ENCODE measurements at regions not wholly inside any gene's neighbourhood (a gene's known extent, or its start where the extent isn't known, plus 50 kb on each side); places are given as distances from the start of the nearest gene placed in this dataset.

- TF ChIP-seq ZNF274 (IDR thresholded peaks at IDR 0.05; ENCODE audit: low read length) (no peak), ZNF274 (tag by site-specific recombination; IDR thresholded peaks at IDR 0.05; ENCODE audit: borderline replicate concordance) (no peak), YY1 (tag by site-specific recombination; IDR thresholded peaks at IDR 0.05) (no peak), KLF7 (tag by site-specific recombination; IDR thresholded peaks at IDR 0.05; ENCODE audit: borderline replicate concordance) (no peak), ZNF184 (tag by site-specific recombination; IDR thresholded peaks at IDR 0.05) (no peak), YY2 (tag by site-specific recombination; IDR thresholded peaks at IDR 0.05) (no peak), ZNF114 (tag by site-specific recombination; IDR thresholded peaks at IDR 0.05) (no peak), ZNF10 (tag by site-specific recombination; IDR thresholded peaks at IDR 0.05) (no peak)
- TF ChIP-seq, protein P1, sequence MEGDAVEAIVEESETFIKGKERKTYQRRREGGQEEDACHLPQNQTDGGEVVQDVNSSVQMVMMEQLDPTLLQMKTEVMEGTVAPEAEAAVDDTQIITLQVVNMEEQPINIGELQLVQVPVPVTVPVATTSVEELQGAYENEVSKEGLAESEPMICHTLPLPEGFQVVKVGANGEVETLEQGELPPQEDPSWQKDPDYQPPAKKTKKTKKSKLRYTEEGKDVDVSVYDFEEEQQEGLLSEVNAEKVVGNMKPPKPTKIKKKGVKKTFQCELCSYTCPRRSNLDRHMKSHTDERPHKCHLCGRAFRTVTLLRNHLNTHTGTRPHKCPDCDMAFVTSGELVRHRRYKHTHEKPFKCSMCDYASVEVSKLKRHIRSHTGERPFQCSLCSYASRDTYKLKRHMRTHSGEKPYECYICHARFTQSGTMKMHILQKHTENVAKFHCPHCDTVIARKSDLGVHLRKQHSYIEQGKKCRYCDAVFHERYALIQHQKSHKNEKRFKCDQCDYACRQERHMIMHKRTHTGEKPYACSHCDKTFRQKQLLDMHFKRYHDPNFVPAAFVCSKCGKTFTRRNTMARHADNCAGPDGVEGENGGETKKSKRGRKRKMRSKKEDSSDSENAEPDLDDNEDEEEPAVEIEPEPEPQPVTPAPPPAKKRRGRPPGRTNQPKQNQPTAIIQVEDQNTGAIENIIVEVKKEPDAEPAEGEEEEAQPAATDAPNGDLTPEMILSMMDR (tag by site-specific recombination; IDR thresholded peaks at IDR 0.05): no peak
Observed at GRCh38 chr3:95044101-95044500, 981.2 kb downstream of the NSUN3 start.

Data from HEK293 (cell line).